SK-MEL-5 (cell line): ENCODE measurements at regions not wholly inside any gene's neighbourhood (a gene's known extent, or its start where the extent isn't known, plus 50 kb on each side); places are given as distances from the start of the nearest gene placed in this dataset.
A peak's percentile ranks its signal among the peaks of the same experiment; 100 is the strongest.
"Not testable (repeated sequence)": the region's sequence is repeated elsewhere in the genome, so short reads cannot be mapped to it uniquely, and the experiment has no call there.

Source experiments
- DNase-seq: peaks from one replicate; pipeline ENCODE4 v3.0.0-alpha.2; 2016; ENCODE audit warnings: low read depth, low spot score
- in situ Hi-C: cut with HindIII; loops from 2 replicates; pipeline ENCODE4 v1.10.0; 2016; ENCODE audit warnings: low sequenced_read_pairs, high pct_unique_total_duplicates, low pct_unique_long_range_greater_than_20kb

GRCh38 chr17:71428897-71429296 is 691.9 kb upstream of the SOX9 start:
- in situ Hi-C loops: no loop called here
- no peak for DNase-seq

GRCh38 chr17:71430281-71430680 is 690.5 kb upstream of the SOX9 start:
- in situ Hi-C loops: no loop called here

GRCh38 chr17:71431146-71431545 is 689.7 kb upstream of the SOX9 start:
- in situ Hi-C loops: no loop called here
- DNase-seq: no peak

More at GRCh38 chr17:71430281-71430680, 690.5 kb upstream of the SOX9 start:
- DNase-seq: no peak

GRCh38 chr17:71432378-71433315 is 688.2 kb upstream of the SOX9 start:
- in situ Hi-C loops: no loop called here
- DNase-seq: no peak

- in situ Hi-C loops: no loop called here
- DNase-seq: no peak
Measured at GRCh38 chr17:71434716-71435115, 686.1 kb upstream of the SOX9 start.

- no peak for DNase-seq
- in situ Hi-C loops: no loop called here
Measured at GRCh38 chr17:71436479-71436878, 684.3 kb upstream of the SOX9 start.

- in situ Hi-C loops: no loop called here
- DNase-seq: no peak
Measured at GRCh38 chr17:71437166-71437565, 683.7 kb upstream of the SOX9 start.

- peak; percentile 55 for DNase-seq
- in situ Hi-C loops: no loop called here
Measured at GRCh38 chr17:71438631-71439146, 682.1 kb upstream of the SOX9 start.

GRCh38 chr17:71440513-71440912 is 680.3 kb upstream of the SOX9 start:
- in situ Hi-C loops: no loop called here

GRCh38 chr17:71441098-71441497 is 679.7 kb upstream of the SOX9 start:
- in situ Hi-C loops: no loop called here
- DNase-seq: no peak

More at GRCh38 chr17:71440513-71440912, 680.3 kb upstream of the SOX9 start:
- no peak for DNase-seq

GRCh38 chr17:71444078-71444477 is 676.7 kb upstream of the SOX9 start:
- no peak for DNase-seq
- in situ Hi-C loops: no loop called here

- in situ Hi-C loops: no loop called here
- no peak for DNase-seq
Measured at GRCh38 chr17:71446645-71447437, 674.0 kb upstream of the SOX9 start.

GRCh38 chr17:71447644-71448043 is 673.2 kb upstream of the SOX9 start:
- in situ Hi-C loops: no loop called here
- DNase-seq: no peak

- DNase-seq, in situ Hi-C loops: not testable (repeated sequence)
Measured at GRCh38 chr17:71450657-71451056, 670.2 kb upstream of the SOX9 start.

- in situ Hi-C loops: no loop called here
- DNase-seq: no peak
Measured at GRCh38 chr17:71453876-71454422, 666.9 kb upstream of the SOX9 start.

GRCh38 chr17:71455219-71455618 is 665.6 kb upstream of the SOX9 start:
- in situ Hi-C loops: no loop called here
- DNase-seq: no peak

GRCh38 chr17:71458322-71458721 is 662.5 kb upstream of the SOX9 start:
- in situ Hi-C loops: no loop called here
- DNase-seq: no peak

GRCh38 chr17:71460943-71461342 is 659.9 kb upstream of the SOX9 start:
- in situ Hi-C loops: no loop called here

More at GRCh38 chr17:71460943-71461342, 659.9 kb upstream of the SOX9 start:
- DNase-seq: peak; percentile 70
